ENCODE measurements at regions not wholly inside any gene's neighbourhood (a gene's known extent, or its start where the extent isn't known, plus 50 kb on each side); places are given as distances from the start of the nearest gene placed in this dataset.

DNA sequence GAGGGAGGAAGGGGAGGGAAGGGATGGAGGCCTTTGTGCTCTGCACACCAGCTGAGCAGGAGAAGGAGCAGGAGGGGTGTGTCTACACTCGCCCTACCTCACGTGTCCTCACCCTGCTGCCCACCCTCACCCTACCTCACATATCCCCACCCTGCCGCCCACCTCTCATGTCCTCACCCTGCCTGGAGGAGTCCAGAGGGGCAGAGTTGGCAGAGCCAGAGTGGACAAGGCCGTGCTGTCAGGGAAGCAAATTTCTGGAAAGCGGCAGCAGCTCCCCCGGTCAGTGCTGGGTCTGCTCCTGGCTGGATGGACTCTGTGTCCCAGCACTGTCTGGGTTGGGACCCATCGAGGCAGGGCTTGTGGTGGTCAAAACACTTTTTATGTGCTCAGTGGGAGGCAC lies 799.6 kb downstream of the BRD1 start:
- TF ChIP-seq CTCF (IDR thresholded peaks at IDR 0.05) (no peak), EP300 (IDR thresholded peaks at IDR 0.05) (no peak)
